Calu3 (cell line): ENCODE measurements at regions not wholly inside any gene's neighbourhood (a gene's known extent, or its start where the extent isn't known, plus 50 kb on each side); places are given as distances from the start of the nearest gene placed in this dataset.
A peak's percentile ranks its signal among the peaks of the same experiment; 100 is the strongest.

Experiments used
- BruUV-seq: library from RNA; stranded (reverse); fragments of 400-500 nt; replicated peaks from 2 replicates; lab custom pipeline; 2021; lab: Mats Ljungman, UMichigan
- CTCF ChIA-PET: fragments of 300-600 bp; sonication (Branson Sonifier 250); formaldehyde crosslinking; loops from one replicate; lab custom pipeline; 2022; ENCODE audit warnings: antibody characterized with exemption; lab: Charles Lee
- DNase-seq: peaks from one replicate; pipeline ENCODE4 v3.0.0; 2022
- H3K27ac Mint-ChIP-seq: one replicate; pipeline ENCODE4 v1.8.0; 2022; ENCODE audit warnings: mixed read lengths; ENCODE audit not compliant: unreplicated experiment
- H3K27me3 Mint-ChIP-seq: one replicate; pipeline ENCODE4 v1.8.0; 2022; ENCODE audit warnings: mixed read lengths; ENCODE audit not compliant: unreplicated experiment
- H3K36me3 Mint-ChIP-seq: one replicate; pipeline ENCODE4 v1.8.0; 2022; ENCODE audit warnings: mild to moderate bottlenecking, moderate library complexity, mixed read lengths; ENCODE audit not compliant: insufficient read depth, unreplicated experiment
- H3K4me1 Mint-ChIP-seq: one replicate; pipeline ENCODE4 v1.8.0; 2022; ENCODE audit warnings: mild to moderate bottlenecking, low read depth, mixed read lengths; ENCODE audit not compliant: unreplicated experiment
- H3K4me3 Mint-ChIP-seq: one replicate; pipeline ENCODE4 v1.8.0; 2022; ENCODE audit warnings: mild to moderate bottlenecking, low read depth, moderate library complexity, mixed read lengths; ENCODE audit not compliant: unreplicated experiment
- H3K9me3 Mint-ChIP-seq: one replicate; pipeline ENCODE4 v1.8.0; 2022; ENCODE audit warnings: low read depth, mixed read lengths; ENCODE audit not compliant: unreplicated experiment
- CTCF ChIP-seq: fragments of 200-600 bp; IDR thresholded peaks from one replicate; pipeline ENCODE4 v1.8.0; 2022; ENCODE audit warnings: antibody characterized with exemption; ENCODE audit not compliant: unreplicated experiment
- intact Hi-C: fragments of 100-400 bp; cut with micrococcal nuclease; formaldehyde crosslinking; loops from one replicate; pipeline ENCODE4 v1.10.0; 2022; ENCODE audit not compliant: unreplicated experiment

GRCh38 chr6:25193460-25194171 lies 85.6 kb upstream of the CARMIL1 start:
- H3K9me3 Mint-ChIP-seq, result no peaks in the 10 kb centered on the region
- no peaks in the 10 kb centered on the region for H3K27me3 Mint-ChIP-seq
- peak overlapping the region; percentile 27 for H3K27ac Mint-ChIP-seq
- DNase-seq, result peak; percentile 76
- BruUV-seq, result no TSS peak
- TF ChIP-seq CTCF, result no peak
- peak overlapping the region; percentile 27 for H3K4me3 Mint-ChIP-seq
- peaks cover 27% of the 10 kb centered on the region for H3K4me1 Mint-ChIP-seq
- CTCF ChIA-PET, result interaction anchor here (0.6 to 3.1 kb wide), 20 partner anchors 8 to 705 kb away, joined by 3 to 33 read pairs (median 6); partner anchors contain the start of gene CARMIL1
- no peaks in the 10 kb centered on the region for H3K36me3 Mint-ChIP-seq
- intact Hi-C loops, result no loop called here

GRCh38 chr6:25194172-25194678 lies 84.9 kb upstream of the CARMIL1 start:
- intact Hi-C loops, result no loop called here
- DNase-seq, result no peak
- Mint-ChIP-seq H3K27me3 (no peaks in the 10 kb centered on the region), H3K4me1 (peaks cover 27% of the 10 kb centered on the region), H3K36me3 (no peaks in the 10 kb centered on the region), H3K27ac (peak overlapping the region; percentile 27), H3K4me3 (no peak overlapping the region), H3K9me3 (no peaks in the 10 kb centered on the region)
- CTCF ChIA-PET, result interaction anchor here (0.7 to 3.1 kb wide), 9 partner anchors 11 to 1762 kb away, joined by 3 to 33 read pairs (median 16); partner anchors contain the start of gene CARMIL1
- BruUV-seq, result no TSS peak
- TF ChIP-seq CTCF, result no peak

- TF ChIP-seq CTCF, result no peak
- no peak for DNase-seq
- CTCF ChIA-PET, result interaction anchor here (0.6 to 1.8 kb wide), 2 partner anchors 14 to 42 kb away, joined by 7 to 8 read pairs; no protein-coding TSS in a partner anchor
- Mint-ChIP-seq H3K4me3 (no peak overlapping the region), H3K27me3 (no peaks in the 10 kb centered on the region), H3K4me1 (peaks cover 27% of the 10 kb centered on the region), H3K9me3 (no peaks in the 10 kb centered on the region), H3K36me3 (no peaks in the 10 kb centered on the region), H3K27ac (no peak overlapping the region)
- intact Hi-C loops, result no loop called here
- no TSS peak for BruUV-seq
Observed at GRCh38 chr6:25196464-25196863, 82.7 kb upstream of the CARMIL1 start.

GRCh38 chr6:25197111-25197510 lies 82.1 kb upstream of the CARMIL1 start:
- no peaks in the 10 kb centered on the region for H3K9me3 Mint-ChIP-seq
- H3K4me1 Mint-ChIP-seq, result peaks cover 25% of the 10 kb centered on the region
- no peaks in the 10 kb centered on the region for H3K27me3 Mint-ChIP-seq
- CTCF ChIA-PET, result interaction anchor here (1.8 kb wide), 1 partner anchor 10 kb away, joined by 5 read pairs; no protein-coding TSS in a partner anchor
- intact Hi-C loops, result no loop called here
- TF ChIP-seq CTCF, result no peak
- H3K27ac Mint-ChIP-seq, result no peak overlapping the region
- no peaks in the 10 kb centered on the region for H3K36me3 Mint-ChIP-seq
- no peak overlapping the region for H3K4me3 Mint-ChIP-seq
- no peak for DNase-seq
- BruUV-seq, result no TSS peak
